Forelimb muscle (tissue), 1 donor: ENCODE measurements at regions not wholly inside any gene's neighbourhood (a gene's known extent, or its start where the extent isn't known, plus 50 kb on each side); places are given as distances from the start of the nearest gene placed in this dataset.

Experiments used
- DNase-seq: peaks from one replicate; pipeline ENCODE4 v3.0.0-alpha.2; 2013; ENCODE audit warnings: low read depth

- DNase-seq, result no peak
Observed at GRCh38 chr5:125551246-125551645, 804.8 kb upstream of the ZNF608 start.

GRCh38 chr5:125551797-125552196 lies 805.4 kb upstream of the ZNF608 start:
- no peak for DNase-seq

- DNase-seq, result no peak
Observed at GRCh38 chr5:125552486-125552885, 806.0 kb upstream of the ZNF608 start.

GRCh38 chr5:125554355-125554754 lies 807.9 kb upstream of the ZNF608 start:
- DNase-seq, result no peak

GRCh38 chr5:125555591-125555990 lies 809.2 kb upstream of the ZNF608 start:
- no peak for DNase-seq

GRCh38 chr5:125558016-125558415 lies 811.6 kb upstream of the ZNF608 start:
- no peak for DNase-seq

GRCh38 chr5:125558466-125558865 lies 812.0 kb upstream of the ZNF608 start:
- no peak for DNase-seq

GRCh38 chr5:125559296-125559695 lies 812.9 kb upstream of the ZNF608 start:
- DNase-seq, result no peak

GRCh38 chr5:125560476-125561225 lies 814.2 kb upstream of the ZNF608 start:
- DNase-seq, result no peak

- no peak for DNase-seq
Observed at GRCh38 chr5:125564317-125564975, 818.0 kb upstream of the ZNF608 start.

GRCh38 chr5:125574491-125575044 lies 828.1 kb upstream of the ZNF608 start:
- DNase-seq, result no peak

GRCh38 chr5:125575171-125575890 lies 828.9 kb upstream of the ZNF608 start:
- no peak for DNase-seq

GRCh38 chr5:125575891-125576505 lies 829.6 kb upstream of the ZNF608 start:
- no peak for DNase-seq

GRCh38 chr5:125576822-125577221 lies 830.4 kb upstream of the ZNF608 start:
- no peak for DNase-seq

GRCh38 chr5:125578551-125578950 lies 832.1 kb upstream of the ZNF608 start:
- DNase-seq, result no peak

- no peak for DNase-seq
Observed at GRCh38 chr5:125579182-125579581, 832.7 kb upstream of the ZNF608 start.

GRCh38 chr5:125581311-125581710 lies 834.9 kb upstream of the ZNF608 start:
- DNase-seq, result no peak

- no peak for DNase-seq
Observed at GRCh38 chr5:125582352-125582751, 835.9 kb upstream of the ZNF608 start.

- DNase-seq, result no peak
Observed at GRCh38 chr5:125583321-125584139, 837.1 kb upstream of the ZNF608 start.

GRCh38 chr5:125584140-125584520 lies 837.7 kb upstream of the ZNF608 start:
- no peak for DNase-seq

GRCh38 chr5:125587631-125588030 lies 835.6 kb upstream of the GRAMD2B start:
- DNase-seq, result no peak
